Right lobe of liver (tissue), 6 donors: ENCODE measurements at regions not wholly inside any gene's neighbourhood (a gene's known extent, or its start where the extent isn't known, plus 50 kb on each side); places are given as distances from the start of the nearest gene placed in this dataset.
A peak's percentile ranks its signal among the peaks of the same experiment; 100 is the strongest.

ENCODE experiments used
- ATAC-seq, 4 donors: fragments of 200-7000 bp; cut with Tn5 transposase; one replicate each; pipeline ENCODE4 v1.9.1; 2020; ENCODE audit warnings: mild to moderate bottlenecking in 4 of 4, moderate library complexity in 4 of 4
- DNase-seq, 3 donors: peaks; one replicate each; pipeline ENCODE4 v3.0.0-alpha.2; 2020
- H3K27ac ChIP-seq, 3 donors: fragments of 200-600 bp; one replicate each; pipeline ENCODE4 v1.8.0; 2022
- H3K27me3 ChIP-seq, 2 donors: fragments of 200-600 bp; one replicate each; pipeline ENCODE4 v1.8.0; 2022
- H3K36me3 ChIP-seq, 4 donors: fragments of 200-600 bp; sonication (generic) in 1 of 4; one replicate each; pipeline versions ENCODE4 v1.5.1 to v1.8.0; 2017 to 2022; ENCODE audit warnings: control low read depth in 1 of 4
- H3K4me1 ChIP-seq, 4 donors: fragments of 200-600 bp; sonication (generic) in 1 of 4; one replicate each; pipeline versions ENCODE4 v1.5.1 to v1.8.0; 2017 to 2022; ENCODE audit warnings: control low read depth in 1 of 4
- H3K4me3 ChIP-seq, 3 donors: fragments of 200-600 bp; one replicate each; pipeline ENCODE4 v1.8.0; 2022
- H3K9me3 ChIP-seq, 4 donors: fragments of 200-600 bp; sonication (generic) in 1 of 4; one replicate each; pipeline versions ENCODE4 v1.5.1 to v1.8.0; 2017 to 2022; ENCODE audit warnings: control low read depth in 1 of 4
- CTCF ChIP-seq, 4 donors: fragments of 200-600 bp in 3 of 4; fragments of 450-650 bp in 1 of 4; IDR thresholded peaks; one replicate each; pipeline versions ENCODE4 v1.5.1 to v1.8.0; 2016 to 2022; ENCODE audit warnings: antibody characterized with exemption in 4 of 4, mild to moderate bottlenecking in 2 of 4
- POLR2A ChIP-seq: fragments of 450-650 bp; IDR thresholded peaks from one replicate; pipeline ENCODE4 v1.6.1; 2017; ENCODE audit warnings: antibody characterized with exemption, mild to moderate bottlenecking
- WGBS: methylation state at CpG from one replicate; pipeline ENCODE4 v1.1.6; 2018; ENCODE audit warnings: low coverage, low lambda C conversion rate; ENCODE audit not compliant: insufficient coverage; ENCODE audit errors: missing lambda C conversion rate; 5-methylcytosine and 5-hydroxymethylcytosine counted together
- intact Hi-C, 2 donors: fragments of 100-400 bp; cut with DNase I; formaldehyde crosslinking; loops; one replicate each; pipeline versions ENCODE4 v1.11.2 to v1.14.1; 2022
- donor health status: DM: no; HTN: yes; CAD: no.
- donor health status: DM: no; HTN: no; CAD: no.
- donor health status: DM: no; HTN: no; CAD: no.
- donor health status: DM: no; HTN: yes; CAD: no.
- donor health status: DM: no; HTN: yes; CAD: no.

GRCh38 chr14:25836636-25837035 lies 761.2 kb downstream of the NOVA1 start:
- intact Hi-C loops, result no loop called here
- 22% methylated on average over 3 of the region's 3 CpGs for WGBS
- no peaks in the 10 kb centered on the region for H3K36me3 ChIP-seq
- ATAC-seq, result no peak
- H3K4me1 ChIP-seq, result no peaks in the 10 kb centered on the region
- H3K27me3 ChIP-seq, result no peaks in the 10 kb centered on the region
- no peak for TF ChIP-seq CTCF (IDR thresholded peaks at IDR 0.05)
- TF ChIP-seq POLR2A, result no peak
- H3K4me3 ChIP-seq, result no peak overlapping the region
- no peak for DNase-seq
- H3K27ac ChIP-seq, result no peak overlapping the region
- no peaks in the 10 kb centered on the region for H3K9me3 ChIP-seq

- Histone ChIP-seq H3K36me3 (no peaks in the 10 kb centered on the region), H3K9me3 (no peaks in the 10 kb centered on the region), H3K4me1 (no peaks in the 10 kb centered on the region), H3K27me3 (no peaks in the 10 kb centered on the region), H3K4me3 (no peak overlapping the region), H3K27ac (no peak overlapping the region)
- DNase-seq, result no peak
- WGBS, result 23% methylated on average over 9 of the region's 12 CpGs
- intact Hi-C loops, result no loop called here
- ATAC-seq, result peak in 1 of 4 donors; percentile 44
- TF ChIP-seq CTCF (IDR thresholded peaks at IDR 0.05), result peak in 3 of 4 donors; percentile 19 to 30 (median 21)
- TF ChIP-seq POLR2A, result no peak
These were observed 764.3 kb downstream of the NOVA1 start for GRCh38 chr14:25833341-25834126.

- no peaks in the 10 kb centered on the region for H3K4me1 ChIP-seq
- no peak for TF ChIP-seq CTCF (IDR thresholded peaks at IDR 0.05)
- no peak for TF ChIP-seq POLR2A
- WGBS, result 51% methylated on average over 4 of the region's 4 CpGs
- ATAC-seq (no peak), DNase-seq (no peak)
- no peaks in the 10 kb centered on the region for H3K9me3 ChIP-seq
- H3K27ac ChIP-seq, result no peak overlapping the region
- H3K4me3 ChIP-seq, result no peak overlapping the region
- H3K36me3 ChIP-seq, result no peaks in the 10 kb centered on the region
- intact Hi-C loops, result no loop called here
- no peaks in the 10 kb centered on the region for H3K27me3 ChIP-seq
These were observed 765.2 kb downstream of the NOVA1 start for GRCh38 chr14:25832585-25832984.

- intact Hi-C loops, result no loop called here
- no peaks in the 10 kb centered on the region for H3K9me3 ChIP-seq
- H3K36me3 ChIP-seq, result no peaks in the 10 kb centered on the region
- DNase-seq (no peak), ATAC-seq (no peak)
- no peak for TF ChIP-seq POLR2A
- TF ChIP-seq CTCF (IDR thresholded peaks at IDR 0.05), result no peak
- H3K4me1 ChIP-seq, result no peaks in the 10 kb centered on the region
- no peaks in the 10 kb centered on the region for H3K27me3 ChIP-seq
- no peak overlapping the region for H3K4me3 ChIP-seq
- no peak overlapping the region for H3K27ac ChIP-seq
- 59% methylated on average over 4 of the region's 4 CpGs for WGBS
These were observed 769.3 kb downstream of the NOVA1 start for GRCh38 chr14:25828562-25828961.
